IMR-90 (cell line): ENCODE measurements at regions not wholly inside any gene's neighbourhood (a gene's known extent, or its start where the extent isn't known, plus 50 kb on each side); places are given as distances from the start of the nearest gene placed in this dataset.

ENCODE experiments used
- ATAC-seq: fragments of 200-7000 bp; cut with Tn5 transposase; 2 replicates; pipeline ENCODE4 v1.9.1; 2020; ENCODE audit warnings: low read depth, mild to moderate bottlenecking, moderate library complexity
- BruUV-seq: library from RNA; stranded (reverse); fragments of 400-500 nt; replicated peaks from 2 replicates; lab custom pipeline; 2021; lab: Mats Ljungman, UMichigan
- CTCF ChIA-PET: fragments of 300-600 bp; formaldehyde crosslinking; extraction: SDS; loops from one replicate; lab custom pipeline; 2021; ENCODE audit warnings: antibody characterized with exemption; lab: Yijun Ruan, JAX
- POLR2A ChIA-PET: fragments of 300-600 bp; sonication (Branson Sonifier 250); formaldehyde crosslinking; loops from one replicate; lab custom pipeline; 2022; ENCODE audit warnings: antibody characterized with exemption; ENCODE audit not compliant: unreplicated experiment; lab: Charles Lee
- DNase-seq: peaks from one replicate; pipeline ENCODE4 v3.0.0; 2013
- H2AFZ ChIP-seq: replicated peaks from 2 replicates; pipeline ENCODE3; 2013; ENCODE audit warnings: low read length, mild to moderate bottlenecking; ENCODE audit not compliant: poor library complexity
- H2AK5ac ChIP-seq: 2 replicates; pipeline ENCODE4 v1.6.1; 2013; ENCODE audit warnings: low read depth, low read length, inconsistent platforms
- H2AK9ac ChIP-seq: replicated peaks from 2 replicates; pipeline ENCODE3; 2013; ENCODE audit warnings: mild to moderate bottlenecking, low read depth, low read length, moderate library complexity; ENCODE audit not compliant: poor library complexity
- H2BK120ac ChIP-seq: 2 replicates; pipeline ENCODE4 v1.6.1; 2013; ENCODE audit warnings: low read depth, low read length, inconsistent platforms
- H2BK15ac ChIP-seq: 3 replicates; pipeline ENCODE4 v1.6.1; 2013; ENCODE audit warnings: low read depth, low read length, inconsistent platforms
- H2BK20ac ChIP-seq: 2 replicates; pipeline ENCODE4 v1.6.1; 2013; ENCODE audit warnings: low read depth, mild to moderate bottlenecking, inconsistent platforms, low read length, moderate library complexity
- H2BK5ac ChIP-seq: 2 replicates; pipeline ENCODE4 v1.6.1; 2013; ENCODE audit warnings: mild to moderate bottlenecking, low read depth, low read length, inconsistent platforms; ENCODE audit not compliant: poor library complexity, severe bottlenecking
- H3K14ac ChIP-seq: replicated peaks from 2 replicates; pipeline ENCODE4 v1.6.1; 2013; ENCODE audit warnings: low read depth, low read length, inconsistent platforms
- H3K18ac ChIP-seq: 2 replicates; pipeline ENCODE4 v1.6.1; 2013; ENCODE audit warnings: low read depth, low read length, control low read depth
- H3K23ac ChIP-seq: 2 replicates; pipeline ENCODE4 v1.6.1; 2013; ENCODE audit warnings: low read depth, low read length, inconsistent platforms
- H3K27ac ChIP-seq: 2 replicates; pipeline ENCODE4 v1.5.1; 2013; ENCODE audit warnings: mild to moderate bottlenecking, control low read depth, low read length; ENCODE audit not compliant: insufficient read depth
- H3K27me3 ChIP-seq: 2 replicates; pipeline ENCODE4 v1.6.1; 2013; ENCODE audit warnings: low read length; ENCODE audit not compliant: control insufficient read depth, insufficient read depth
- H3K36me3 ChIP-seq: 2 replicates; pipeline ENCODE4 v1.6.1; 2013; ENCODE audit warnings: low read length, mixed read lengths; ENCODE audit not compliant: control insufficient read depth, insufficient read depth
- H3K4ac ChIP-seq: 2 replicates; pipeline ENCODE4 v1.6.1; 2013; ENCODE audit warnings: low read depth, low read length, inconsistent platforms
- H3K4me1 ChIP-seq: 2 replicates; pipeline ENCODE4 v1.6.1; 2013; ENCODE audit warnings: low read length, mixed read lengths; ENCODE audit not compliant: control insufficient read depth, insufficient read depth
- H3K4me2 ChIP-seq: 2 replicates; pipeline ENCODE4 v1.6.1; 2013; ENCODE audit warnings: low read depth, mild to moderate bottlenecking, control low read depth, low read length, moderate library complexity
- H3K4me3 ChIP-seq: 2 replicates; pipeline ENCODE4 v1.5.1; 2013; ENCODE audit warnings: low read depth, mild to moderate bottlenecking, control low read depth, low read length, moderate library complexity; ENCODE audit not compliant: insufficient read depth
- H3K56ac ChIP-seq: 2 replicates; pipeline ENCODE4 v1.6.1; 2013; ENCODE audit warnings: low read length, inconsistent platforms; ENCODE audit not compliant: insufficient read depth; ENCODE audit errors: extremely low read depth
- H3K79me1 ChIP-seq, 2 experiments: 2 replicates each; pipeline ENCODE4 v1.6.1; 2013; ENCODE audit warnings: low read length in 2 of 2, inconsistent platforms in 1 of 2, low read depth in 1 of 2
- H3K9ac ChIP-seq: 2 replicates; pipeline ENCODE4 v1.6.1; 2013; ENCODE audit warnings: low read depth, low read length, control low read depth
- H3K9me1 ChIP-seq: 2 replicates; pipeline ENCODE4 v1.6.1; 2013; ENCODE audit warnings: low read length, inconsistent platforms; ENCODE audit not compliant: insufficient read depth
- H3K9me3 ChIP-seq: 2 replicates; pipeline ENCODE4 v1.6.1; 2013; ENCODE audit warnings: low read length; ENCODE audit not compliant: control insufficient read depth, insufficient read depth
- H4K20me1 ChIP-seq: 2 replicates; pipeline ENCODE4 v1.6.1; 2013; ENCODE audit warnings: low read length, inconsistent platforms; ENCODE audit not compliant: insufficient read depth
- H4K5ac ChIP-seq: 2 replicates; pipeline ENCODE4 v1.6.1; 2013; ENCODE audit warnings: mild to moderate bottlenecking, low read depth, low read length, control low read depth
- H4K8ac ChIP-seq, 2 experiments: 2 replicates each; pipeline ENCODE4 v1.6.1; 2013; ENCODE audit warnings: low read depth in 2 of 2, low read length in 2 of 2, control low read depth in 1 of 2, inconsistent platforms in 1 of 2
- H4K91ac ChIP-seq: 2 replicates; pipeline ENCODE4 v1.6.1; 2013; ENCODE audit warnings: low read depth, low read length, inconsistent platforms; ENCODE audit not compliant: insufficient read depth
- BHLHE40 ChIP-seq: fragments of 150-350 bp; IDR thresholded peaks from 2 replicates; pipeline ENCODE4 v1.6.1; 2016; ENCODE audit warnings: mild to moderate bottlenecking, low read depth, low read length
- CEBPB ChIP-seq: IDR thresholded peaks from 2 replicates; pipeline ENCODE4 v1.6.1; 2012; ENCODE audit warnings: low read depth, low read length, improper control_type of control experiment
- CHD1 ChIP-seq: IDR thresholded peaks from 2 replicates; pipeline ENCODE4 v1.6.1; 2012; ENCODE audit warnings: low read depth, low read length, improper control_type of control experiment
- ELK1 ChIP-seq: fragments of 150-350 bp; IDR thresholded peaks from 2 replicates; pipeline ENCODE4 v1.6.1; 2016; ENCODE audit warnings: low read depth, mild to moderate bottlenecking, low read length, moderate library complexity, borderline replicate concordance
- MAFK ChIP-seq: IDR thresholded peaks from 2 replicates; pipeline ENCODE4 v1.6.1; 2012; ENCODE audit warnings: low read depth, low read length, improper control_type of control experiment
- MAZ ChIP-seq: IDR thresholded peaks from 2 replicates; pipeline ENCODE4 v1.6.1; 2012; ENCODE audit warnings: low read depth, mild to moderate bottlenecking, low read length, improper control_type of control experiment, moderate library complexity, borderline replicate concordance
- MXI1 ChIP-seq: IDR thresholded peaks from 2 replicates; pipeline ENCODE4 v1.6.1; 2012; ENCODE audit warnings: low read depth, mild to moderate bottlenecking, low read length, moderate library complexity, borderline replicate concordance
- NFE2L2 ChIP-seq: fragments of 150-350 bp; IDR thresholded peaks from 2 replicates; pipeline ENCODE4 v1.6.1; 2016; ENCODE audit warnings: low read depth, mild to moderate bottlenecking, low read length
- POLR2A ChIP-seq: IDR thresholded peaks from 2 replicates; pipeline ENCODE4 v1.6.1; 2012; ENCODE audit warnings: mild to moderate bottlenecking, low read depth, low read length
- RAD21 ChIP-seq: IDR thresholded peaks from 2 replicates; pipeline ENCODE4 v1.6.1; 2012; ENCODE audit warnings: low read length, improper control_type of control experiment
- RCOR1 ChIP-seq: IDR thresholded peaks from 2 replicates; pipeline ENCODE4 v1.6.1; 2012; ENCODE audit warnings: mild to moderate bottlenecking, low read length, improper control_type of control experiment; ENCODE audit not compliant: insufficient replicate concordance
- RFX5 ChIP-seq: IDR thresholded peaks from 2 replicates; pipeline ENCODE4 v1.8.0; 2012; ENCODE audit warnings: low read depth, mild to moderate bottlenecking, low read length, moderate library complexity
- SMC3 ChIP-seq: fragments of 150-350 bp; IDR thresholded peaks from 2 replicates; pipeline ENCODE4 v1.6.1; 2016; ENCODE audit warnings: low read depth, mild to moderate bottlenecking, antibody characterized with exemption, low read length, moderate library complexity
- USF2 ChIP-seq: fragments of 150-350 bp; IDR thresholded peaks from 2 replicates; pipeline ENCODE4 v1.6.1; 2017; ENCODE audit warnings: mild to moderate bottlenecking, antibody characterized with exemption, low read length, low read depth
- WGBS, 2 experiments: methylation state at CpG; one replicate each; pipeline versions ENCODE4 v1.1.5 to v1.1.7; 2013; ENCODE audit warnings: missing lambda C conversion rate in 2 of 2; ENCODE audit not compliant: insufficient read length in 1 of 2; ENCODE audit errors: extremely low coverage in 2 of 2; 5-methylcytosine and 5-hydroxymethylcytosine counted together
- dilution Hi-C: fragments of 300-500 bp; cut with HindIII; formaldehyde crosslinking; loops from one replicate; pipeline ENCODE4 v1.14.3; 2018; ENCODE audit warnings: low sequenced_read_pairs; ENCODE audit not compliant: unreplicated experiment
- in situ Hi-C: fragments of 300-500 bp; cut with MboI; formaldehyde crosslinking; loops from 3 replicates; pipeline ENCODE4 v1.14.3; 2019; ENCODE audit warnings: low sequenced_read_pairs, inconsistent platforms, mixed read lengths
- intact Hi-C: fragments of 100-400 bp; cut with micrococcal nuclease; formaldehyde crosslinking; loops from 2 replicates; pipeline ENCODE4 v1.10.0; 2022
- TF ChIP-seq, protein P1 (sequence below): conservative IDR thresholded peaks from 2 replicates; pipeline ENCODE4 v1.5.1; 2012; ENCODE audit warnings: mild to moderate bottlenecking, low read depth, low read length, improper control_type of control experiment

DNA sequence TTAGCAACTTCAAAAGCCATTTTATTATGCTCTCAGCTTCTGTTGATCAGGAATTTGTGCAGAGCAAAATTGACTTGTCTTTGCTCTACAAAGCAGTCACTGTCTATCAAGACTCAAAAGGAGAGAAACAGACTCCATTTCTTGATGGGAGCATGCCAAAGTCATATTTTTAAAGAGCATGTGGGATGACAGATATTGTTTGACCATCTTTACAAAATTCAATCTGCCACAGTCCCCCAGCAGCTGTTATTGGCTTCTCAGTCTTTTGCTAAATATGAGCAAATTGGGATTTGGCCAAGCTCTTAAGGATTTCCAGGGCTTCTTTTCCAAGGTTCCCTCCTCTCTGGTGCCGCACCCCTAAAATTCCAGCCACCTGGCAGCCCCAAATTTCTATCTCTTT lies 67.9 kb downstream of the TEX51 start:
- H2BK20ac ChIP-seq: no peak overlapping the region
- ATAC-seq: no peak
- CTCF ChIA-PET: no interaction called here

More for the DNA sequence above, 67.9 kb downstream of the TEX51 start:
- Histone ChIP-seq H2AK9ac (no peak overlapping the region), H3K56ac (no peak overlapping the region), H3K9me3 (no peaks in the 10 kb centered on the region), H3K4me2 (no peak overlapping the region), H2BK5ac (no peak overlapping the region), H3K79me1 (no peaks in the 10 kb centered on the region), H3K23ac (no peak overlapping the region), H3K18ac (no peak overlapping the region), H3K4me3 (no peak overlapping the region), H2BK15ac (no peak overlapping the region), H4K8ac (no peak overlapping the region), H4K20me1 (no peaks in the 10 kb centered on the region), H3K9me1 (no peaks in the 10 kb centered on the region), H3K27ac (no peak overlapping the region), H3K4me1 (no peaks in the 10 kb centered on the region), H3K27me3 (peaks cover 27% of the 10 kb centered on the region), H4K5ac (no peak overlapping the region), H3K36me3 (no peaks in the 10 kb centered on the region), H3K4ac (no peak overlapping the region), H3K9ac (no peak overlapping the region), H2AFZ (no peak overlapping the region), H2BK120ac (no peak overlapping the region), H4K91ac (no peak overlapping the region), H3K14ac (no peak overlapping the region), H2AK5ac (no peak overlapping the region)
- no peak for DNase-seq
- POLR2A ChIA-PET: interaction anchor here (0.6 kb wide), 1 partner anchor 223 kb away, joined by 3 read pairs; no protein-coding TSS in a partner anchor
- TF ChIP-seq RFX5 (no peak), POLR2A (no peak), CHD1 (no peak), RCOR1 (no peak), MAFK (no peak), MAZ (no peak), NFE2L2 (no peak), SMC3 (no peak), BHLHE40 (no peak), MXI1 (no peak), ELK1 (no peak), CEBPB (no peak), USF2 (no peak), RAD21 (no peak)
- TF ChIP-seq, protein P1, sequence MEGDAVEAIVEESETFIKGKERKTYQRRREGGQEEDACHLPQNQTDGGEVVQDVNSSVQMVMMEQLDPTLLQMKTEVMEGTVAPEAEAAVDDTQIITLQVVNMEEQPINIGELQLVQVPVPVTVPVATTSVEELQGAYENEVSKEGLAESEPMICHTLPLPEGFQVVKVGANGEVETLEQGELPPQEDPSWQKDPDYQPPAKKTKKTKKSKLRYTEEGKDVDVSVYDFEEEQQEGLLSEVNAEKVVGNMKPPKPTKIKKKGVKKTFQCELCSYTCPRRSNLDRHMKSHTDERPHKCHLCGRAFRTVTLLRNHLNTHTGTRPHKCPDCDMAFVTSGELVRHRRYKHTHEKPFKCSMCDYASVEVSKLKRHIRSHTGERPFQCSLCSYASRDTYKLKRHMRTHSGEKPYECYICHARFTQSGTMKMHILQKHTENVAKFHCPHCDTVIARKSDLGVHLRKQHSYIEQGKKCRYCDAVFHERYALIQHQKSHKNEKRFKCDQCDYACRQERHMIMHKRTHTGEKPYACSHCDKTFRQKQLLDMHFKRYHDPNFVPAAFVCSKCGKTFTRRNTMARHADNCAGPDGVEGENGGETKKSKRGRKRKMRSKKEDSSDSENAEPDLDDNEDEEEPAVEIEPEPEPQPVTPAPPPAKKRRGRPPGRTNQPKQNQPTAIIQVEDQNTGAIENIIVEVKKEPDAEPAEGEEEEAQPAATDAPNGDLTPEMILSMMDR: no peak
- dilution Hi-C loops (no loop called here), intact Hi-C loops (no loop called here), in situ Hi-C loops (no loop called here)
- no CpG with 5 or more reads among the region's 1 CpG for WGBS, 2 experiments
- no TSS peak for BruUV-seq
